ENCODE measurements at regions not wholly inside any gene's neighbourhood (a gene's known extent, or its start where the extent isn't known, plus 50 kb on each side); places are given as distances from the start of the nearest gene placed in this dataset.

GRCh38 chr2:15048000-15048399 is 415.5 kb downstream of the LRATD1 start:
- in situ Hi-C loops (cut with HindIII; ENCODE audit: low pct_unique_long_range_greater_than_20kb, low sequenced_read_pairs) = no loop called here
- DNase-seq (ENCODE audit: low read depth) = no peak

GRCh38 chr2:15049096-15049993 is 416.8 kb downstream of the LRATD1 start:
- DNase-seq (ENCODE audit: low read depth) = no peak
- in situ Hi-C loops (cut with HindIII; ENCODE audit: low pct_unique_long_range_greater_than_20kb, low sequenced_read_pairs) = no loop called here

GRCh38 chr2:15050483-15050882 is 418.0 kb downstream of the LRATD1 start:
- no peak for DNase-seq (ENCODE audit: low read depth)
- in situ Hi-C loops (cut with HindIII; ENCODE audit: low pct_unique_long_range_greater_than_20kb, low sequenced_read_pairs) = no loop called here

GRCh38 chr2:15053542-15053941 is 421.0 kb downstream of the LRATD1 start:
- DNase-seq (ENCODE audit: low read depth) = no peak
- in situ Hi-C loops (cut with HindIII; ENCODE audit: low pct_unique_long_range_greater_than_20kb, low sequenced_read_pairs) = no loop called here

DNA sequence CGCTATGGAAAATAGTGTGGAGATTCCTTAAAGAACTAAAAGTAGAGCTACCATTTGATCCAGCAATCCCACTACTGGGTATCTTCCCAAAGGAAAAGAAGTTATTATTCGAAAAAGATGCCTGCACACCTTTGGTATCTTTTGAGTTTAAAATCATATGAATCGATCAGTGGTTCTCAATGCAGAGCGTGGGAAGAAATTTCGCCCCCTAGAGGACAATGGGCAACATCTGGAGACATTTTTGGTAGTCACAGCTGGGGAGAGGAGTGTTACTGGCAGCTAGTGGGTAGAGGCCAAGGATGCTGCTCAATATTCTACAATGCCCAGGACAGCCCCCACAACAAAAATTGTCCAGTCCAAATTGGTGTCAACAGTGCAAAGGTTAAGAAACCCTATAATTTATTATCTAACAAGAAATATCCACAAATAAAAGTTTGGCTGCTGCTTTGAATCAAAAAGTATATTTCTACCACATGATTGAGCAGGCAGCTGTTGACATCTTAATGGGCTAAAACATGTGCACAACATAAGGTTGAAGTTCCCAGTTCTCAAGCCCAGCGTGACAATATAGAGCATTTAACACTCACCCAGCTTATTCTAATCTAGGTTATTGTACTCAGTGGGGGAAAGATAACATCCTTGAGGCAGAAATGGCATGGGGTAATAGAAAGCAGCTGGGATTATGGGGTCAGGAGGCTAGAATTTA is 425.7 kb downstream of the LRATD1 start:
- DNase-seq (ENCODE audit: low read depth) = no peak
- in situ Hi-C loops (cut with HindIII; ENCODE audit: low pct_unique_long_range_greater_than_20kb, low sequenced_read_pairs) = no loop called here

GRCh38 chr2:15058721-15059157 is 426.2 kb downstream of the LRATD1 start:
- DNase-seq (ENCODE audit: low read depth) = no peak
- in situ Hi-C loops (cut with HindIII; ENCODE audit: low pct_unique_long_range_greater_than_20kb, low sequenced_read_pairs) = no loop called here

DNA sequence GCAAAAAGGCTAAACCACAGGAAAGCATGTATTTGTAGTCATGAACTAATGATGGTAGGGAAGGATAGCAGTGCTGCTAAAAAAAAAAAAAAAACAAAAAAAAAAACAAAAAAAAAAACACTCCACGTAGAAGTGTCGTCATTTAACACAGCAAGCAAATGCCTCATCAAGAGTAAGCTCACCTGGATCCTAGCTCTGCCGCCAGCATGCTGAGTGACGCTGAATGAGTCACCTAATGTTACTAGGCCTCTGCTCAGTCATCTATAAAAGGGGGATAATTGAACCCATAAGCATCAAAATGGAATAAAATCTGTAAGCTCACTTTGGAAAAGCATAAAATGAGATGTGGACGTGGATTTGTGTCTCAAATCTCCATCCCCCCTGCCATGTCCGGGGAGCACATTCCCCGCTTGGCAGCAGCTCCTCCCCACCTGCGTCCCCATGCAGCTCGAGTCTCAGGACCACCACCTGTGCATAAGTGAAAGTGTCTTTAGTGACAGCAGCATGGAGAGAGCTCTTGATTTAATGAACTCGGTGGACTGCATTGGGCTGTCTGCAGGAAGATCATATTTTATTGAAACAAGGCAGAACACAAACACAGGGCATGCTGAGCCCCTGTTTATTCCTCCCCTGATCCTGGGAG is 427.5 kb downstream of the LRATD1 start:
- in situ Hi-C loops (cut with HindIII; ENCODE audit: low pct_unique_long_range_greater_than_20kb, low sequenced_read_pairs) = no loop called here
- no peak for DNase-seq (ENCODE audit: low read depth)

- in situ Hi-C loops (cut with HindIII; ENCODE audit: low pct_unique_long_range_greater_than_20kb, low sequenced_read_pairs) = no loop called here
- DNase-seq (ENCODE audit: low read depth) = no peak
Observed at GRCh38 chr2:15061268-15061667, 428.8 kb downstream of the LRATD1 start.

DNA sequence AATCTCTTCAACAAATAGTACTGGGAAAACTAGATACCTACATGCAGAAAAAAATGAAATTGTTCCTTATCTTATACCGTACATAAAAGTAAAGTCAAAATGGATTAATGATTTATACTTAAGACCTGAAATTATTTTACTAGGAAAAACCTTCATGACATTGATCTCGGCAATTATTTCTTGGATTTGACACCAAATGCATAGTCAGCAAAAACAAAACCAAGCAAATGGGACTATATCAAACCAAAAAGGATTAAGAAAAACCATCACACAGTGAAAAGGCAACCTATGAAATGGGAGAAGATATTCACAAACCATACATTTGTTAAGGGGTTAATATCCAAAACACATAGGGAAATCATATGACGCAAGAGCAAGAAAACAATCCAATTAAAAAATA is 433.6 kb downstream of the LRATD1 start:
- in situ Hi-C loops (cut with HindIII; ENCODE audit: low pct_unique_long_range_greater_than_20kb, low sequenced_read_pairs) = no loop called here
- DNase-seq (ENCODE audit: low read depth) = no peak

- DNase-seq (ENCODE audit: low read depth) = no peak
- in situ Hi-C loops (cut with HindIII; ENCODE audit: low pct_unique_long_range_greater_than_20kb, low sequenced_read_pairs) = no loop called here
Observed at GRCh38 chr2:15069149-15069548, 436.6 kb downstream of the LRATD1 start.

- DNase-seq (ENCODE audit: low read depth) = no peak
- in situ Hi-C loops (cut with HindIII; ENCODE audit: low pct_unique_long_range_greater_than_20kb, low sequenced_read_pairs) = no loop called here
Observed at GRCh38 chr2:15072836-15073235, 440.3 kb downstream of the LRATD1 start.

DNA sequence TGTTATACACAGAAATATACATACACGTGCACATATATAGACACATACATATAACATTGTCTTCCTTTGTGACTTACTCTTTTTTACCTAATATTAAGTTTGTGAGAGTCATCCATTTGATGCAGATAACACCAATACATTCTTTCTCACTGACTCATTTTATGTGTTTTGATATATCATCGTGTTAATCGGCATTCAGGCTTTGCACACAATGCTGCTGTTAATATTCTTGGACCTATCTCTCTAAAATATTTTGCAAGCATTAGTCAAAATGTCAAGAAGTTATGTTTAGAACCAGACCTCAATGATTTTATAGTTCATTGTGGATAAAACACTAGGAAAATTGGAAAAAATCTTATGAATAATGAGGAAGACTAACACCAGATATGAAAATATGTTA is 441.1 kb downstream of the LRATD1 start:
- in situ Hi-C loops (cut with HindIII; ENCODE audit: low pct_unique_long_range_greater_than_20kb, low sequenced_read_pairs) = no loop called here

GRCh38 chr2:15074319-15074718 is 441.8 kb downstream of the LRATD1 start:
- in situ Hi-C loops (cut with HindIII; ENCODE audit: low pct_unique_long_range_greater_than_20kb, low sequenced_read_pairs) = no loop called here

More for the DNA sequence above, 441.1 kb downstream of the LRATD1 start:
- DNase-seq (ENCODE audit: low read depth) = no peak

DNA sequence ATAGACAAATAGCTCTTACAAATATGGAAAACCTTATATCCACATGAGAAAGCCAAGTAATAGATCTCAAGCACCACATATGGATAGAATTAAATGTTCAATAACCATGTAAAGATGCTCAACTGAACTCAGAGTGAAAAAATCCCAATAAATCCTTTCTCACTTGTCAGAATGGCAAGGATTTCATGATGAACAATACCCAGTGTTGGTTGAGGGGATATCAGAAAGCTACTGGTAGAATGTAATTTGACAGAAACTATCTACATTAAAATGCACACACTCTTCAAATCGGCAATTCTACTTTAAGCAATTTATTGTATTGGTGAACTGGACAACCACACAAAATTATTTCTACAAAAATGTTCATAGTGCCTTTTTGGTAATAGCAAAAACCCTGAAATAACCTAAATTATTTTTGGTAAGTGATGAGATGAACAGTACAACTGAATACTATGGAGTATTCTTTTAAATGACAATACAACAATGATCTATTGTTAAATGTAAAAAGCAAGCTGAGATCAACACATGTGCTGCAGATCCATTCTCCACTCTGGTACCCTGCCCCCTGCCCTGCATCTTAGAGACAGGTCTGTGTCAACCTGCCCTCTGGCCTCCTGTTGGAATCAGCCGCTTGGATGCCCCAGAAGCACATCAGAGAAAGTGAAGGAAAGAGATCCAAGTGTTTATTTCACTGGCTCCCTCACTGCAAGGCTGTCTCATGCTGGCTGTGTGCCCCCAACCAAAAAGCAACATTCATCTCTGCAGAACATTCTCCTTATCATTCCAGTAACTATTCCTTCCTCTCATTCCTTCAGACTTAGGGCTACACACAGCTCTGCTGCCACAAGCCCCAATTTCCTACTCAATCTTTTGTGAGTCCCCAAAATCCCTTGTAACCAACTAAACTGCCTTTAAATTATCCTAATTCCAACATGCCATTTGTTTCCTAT is 442.5 kb downstream of the LRATD1 start:
- DNase-seq (ENCODE audit: low read depth) = no peak
- in situ Hi-C loops (cut with HindIII; ENCODE audit: low pct_unique_long_range_greater_than_20kb, low sequenced_read_pairs) = no loop called here

More at GRCh38 chr2:15074319-15074718, 441.8 kb downstream of the LRATD1 start:
- no peak for DNase-seq (ENCODE audit: low read depth)

- DNase-seq (ENCODE audit: low read depth) = no peak
- in situ Hi-C loops (cut with HindIII; ENCODE audit: low pct_unique_long_range_greater_than_20kb, low sequenced_read_pairs) = no loop called here
Observed at GRCh38 chr2:15076668-15077067, 444.2 kb downstream of the LRATD1 start.

GRCh38 chr2:15081356-15081755 is 448.8 kb downstream of the LRATD1 start:
- DNase-seq (ENCODE audit: low read depth) = no peak
- in situ Hi-C loops (cut with HindIII; ENCODE audit: low pct_unique_long_range_greater_than_20kb, low sequenced_read_pairs) = no loop called here

DNA sequence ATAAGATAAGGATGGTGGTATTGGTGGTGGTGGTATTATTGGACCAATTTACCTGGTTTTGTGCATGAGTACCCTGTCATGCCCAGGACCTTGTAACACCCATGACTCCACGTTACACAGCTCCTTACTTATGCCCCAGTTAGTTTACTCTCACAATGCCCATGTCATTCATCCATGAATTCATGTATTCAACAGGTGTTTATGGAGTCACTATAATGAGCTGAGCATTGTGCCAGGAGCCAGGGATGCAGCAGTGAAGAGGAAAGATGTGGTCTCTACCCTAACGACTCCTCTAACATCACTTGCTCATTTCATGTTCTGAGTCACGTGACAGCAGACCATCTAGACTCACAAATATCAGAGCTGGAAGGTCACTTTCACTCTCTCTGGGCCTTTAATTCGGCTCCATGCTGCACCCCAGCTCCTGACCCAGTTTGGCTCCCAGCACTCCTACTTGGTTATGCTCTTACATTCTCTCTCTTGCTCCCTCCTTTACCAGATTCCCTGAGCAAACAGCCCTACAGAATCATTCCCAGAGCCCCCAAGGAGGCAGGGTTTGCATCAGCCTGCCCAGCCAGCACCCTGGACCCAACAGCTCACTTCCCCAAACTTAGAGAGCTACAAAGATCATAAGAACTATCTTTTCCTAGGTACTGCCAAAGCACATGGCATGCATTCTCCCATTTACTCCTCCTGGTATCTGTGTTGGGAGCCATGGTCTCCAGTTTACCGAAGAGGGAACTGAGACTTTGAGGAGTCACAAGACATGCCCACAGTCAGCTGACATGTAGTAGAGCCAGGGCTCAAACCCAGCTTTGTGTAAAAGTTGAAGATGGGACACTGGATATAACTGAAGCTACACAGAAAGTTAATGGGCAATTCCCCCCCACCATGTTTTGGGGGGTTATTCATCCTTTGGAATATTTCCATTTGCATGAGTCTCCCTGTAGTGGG is 449.9 kb downstream of the LRATD1 start:
- in situ Hi-C loops (cut with HindIII; ENCODE audit: low pct_unique_long_range_greater_than_20kb, low sequenced_read_pairs) = no loop called here

More for the DNA sequence above, 449.9 kb downstream of the LRATD1 start:
- DNase-seq (ENCODE audit: low read depth) = no peak
